K562 (cell line): ENCODE measurements at regions not wholly inside any gene's neighbourhood (a gene's known extent, or its start where the extent isn't known, plus 50 kb on each side); places are given as distances from the start of the nearest gene placed in this dataset.

Source experiments
- ATAC-seq: fragments of 200-7000 bp; cut with Tn5 transposase; 3 replicates; pipeline ENCODE4 v1.9.1; 2020; ENCODE audit warnings: moderate library complexity
- BruUV-seq: library from RNA; stranded (reverse); fragments of 400-500 nt; replicated peaks from 2 replicates; lab custom pipeline; 2021; lab: Mats Ljungman, UMichigan
- CTCF ChIA-PET: fragments of 300-600 bp; formaldehyde crosslinking; extraction: SDS; loops from one replicate; lab custom pipeline; 2021; ENCODE audit warnings: low intra/inter-chr PET ratio; lab: Yijun Ruan, JAX
- POLR2A ChIA-PET: fragments of 300-600, 350-650 bp; sonication (Branson Sonifier 250); formaldehyde crosslinking; extraction: SDS; loops from one replicate; lab custom pipeline; 2021; ENCODE audit warnings: antibody characterized with exemption, inconsistent platforms; lab: Yijun Ruan, JAX
- DNase-seq, 4 experiments: peaks; one replicate each; pipeline versions ENCODE4 v3.0.0 to v3.0.0-alpha.2; 2011 to 2018; ENCODE audit warnings: low spot score in 3 of 4, mixed read lengths in 3 of 4; ENCODE audit errors: extremely low read depth in 1 of 4
- FAIRE-seq: peaks from 2 replicates; lab custom pipeline; 2011; peaks lifted over from hg19 to GRCh38; lab: Jason Lieb, UNC
- H2AFZ ChIP-seq: 2 replicates; pipeline ENCODE4 v1.6.0; 2011; ENCODE audit warnings: low read depth, low read length, control low read depth, inconsistent platforms
- H3K27ac ChIP-seq: fragments of 200-600 bp; 3 replicates; pipeline ENCODE4 v1.8.0; 2011; ENCODE audit warnings: low read depth, mild to moderate bottlenecking, control low read depth, inconsistent platforms, low read length, moderate library complexity, mixed read lengths; ENCODE audit errors: extremely low read depth
- H3K27me3 ChIP-seq, 2 experiments: fragments of 300-600 bp in 1 of 2; 2 replicates in 1 of 2; 3 replicates in 1 of 2; pipeline versions ENCODE4 v1.6.0 to v1.8.0; 2011; ENCODE audit warnings: inconsistent platforms in 2 of 2, low read length in 2 of 2, mild to moderate bottlenecking in 1 of 2, mixed read lengths in 1 of 2, moderate library complexity in 1 of 2; ENCODE audit not compliant: control insufficient read depth in 2 of 2, insufficient read depth in 2 of 2
- H3K36me3 ChIP-seq: fragments of 300-600 bp; 3 replicates; pipeline ENCODE4 v1.8.0; 2011; ENCODE audit warnings: mild to moderate bottlenecking, low read length, inconsistent platforms; ENCODE audit not compliant: control insufficient read depth, insufficient read depth
- H3K4me1 ChIP-seq, 2 experiments: fragments of 200-600 bp in 1 of 2; replicated peaks in 1 of 2; 2 replicates in 1 of 2; 3 replicates in 1 of 2; pipeline versions ENCODE4 v1.5.1 to v1.8.0; 2011; ENCODE audit warnings: inconsistent platforms in 2 of 2, low read length in 2 of 2, mild to moderate bottlenecking in 1 of 2, mixed read lengths in 1 of 2, moderate library complexity in 1 of 2; ENCODE audit not compliant: control insufficient read depth in 2 of 2, insufficient read depth in 2 of 2
- H3K4me2 ChIP-seq: 2 replicates; pipeline ENCODE4 v1.6.1; 2011; ENCODE audit warnings: low read length, control low read depth, inconsistent platforms, mixed read lengths; ENCODE audit not compliant: insufficient read depth
- H3K4me3 ChIP-seq: fragments of 200-600 bp; sonication (generic), shearing (Covaris generic); 2 replicates; pipeline ENCODE4 v1.5.1; 2016; ENCODE audit warnings: control low read depth, inconsistent platforms
- H3K79me2 ChIP-seq: fragments of 200-600 bp; 3 replicates; pipeline ENCODE4 v1.8.0; 2011; ENCODE audit warnings: low read length, inconsistent platforms; ENCODE audit not compliant: control insufficient read depth, insufficient read depth
- H3K9ac ChIP-seq, 2 experiments: 2 replicates each; pipeline versions ENCODE4 v1.6.0 to v1.6.1; 2011; ENCODE audit warnings: low read depth in 2 of 2, low read length in 2 of 2, control low read depth in 1 of 2, inconsistent platforms in 1 of 2, mild to moderate bottlenecking in 1 of 2, mixed read lengths in 1 of 2; ENCODE audit not compliant: insufficient read depth in 1 of 2
- H3K9me1 ChIP-seq: one replicate; pipeline ENCODE4 v1.6.0; 2011; ENCODE audit warnings: inconsistent platforms, mild to moderate bottlenecking, low read length, moderate library complexity; ENCODE audit not compliant: control insufficient read depth, insufficient read depth
- H3K9me3 ChIP-seq: replicated peaks from 2 replicates; pipeline ENCODE4 v1.5.1; 2011; ENCODE audit warnings: low read depth, low read length, inconsistent platforms; ENCODE audit not compliant: control insufficient read depth, insufficient read depth
- H4K20me1 ChIP-seq: replicated peaks from 2 replicates; pipeline ENCODE4 v1.6.1; 2011; ENCODE audit warnings: low read length, inconsistent platforms, mixed read lengths; ENCODE audit not compliant: control insufficient read depth, insufficient read depth
- CTCF ChIP-seq, 3 experiments: IDR thresholded peaks in 2 of 3; conservative IDR thresholded peaks in 1 of 3; 2 replicates each; pipeline ENCODE4 v1.5.1; 2011 to 2012; ENCODE audit warnings: low read length in 3 of 3, mild to moderate bottlenecking in 3 of 3, control low read depth in 2 of 3, improper control_type of control experiment in 1 of 3, inconsistent platforms in 1 of 3, low read depth in 1 of 3, mixed read lengths in 1 of 3, moderate library complexity in 1 of 3; ENCODE audit not compliant: insufficient read depth in 2 of 3
- HNRNPK ChIP-seq: fragments of 200-400 bp; formaldehyde crosslinking; IDR thresholded peaks from one replicate; pipeline ENCODE4 v1.6.1; 2018; ENCODE audit warnings: mild to moderate bottlenecking, low read depth, low read length; ENCODE audit not compliant: poor library complexity, severe bottlenecking
- IFI16 ChIP-seq: fragments of 250-450 bp; sonication (Bioruptor Pico); IDR thresholded peaks from 2 replicates; pipeline ENCODE4 v2.1.2; 2022; ENCODE audit warnings: mild to moderate bottlenecking, inconsistent platforms
- NRF1 ChIP-seq, 2 experiments: fragments of 450-650 bp; IDR thresholded peaks in 1 of 2; conservative IDR thresholded peaks in 1 of 2; 2 replicates each; pipeline ENCODE4 v1.6.1; 2014; ENCODE audit warnings: mild to moderate bottlenecking in 2 of 2
- RAD21 ChIP-seq, 2 experiments: fragments of 250-450 bp in 1 of 2; fragments of 450-650 bp in 1 of 2; sonication (Bioruptor Pico) in 1 of 2; formaldehyde crosslinking in 1 of 2; IDR thresholded peaks in 1 of 2; conservative IDR thresholded peaks in 1 of 2; 2 replicates each; pipeline versions ENCODE4 v1.4.0 to v1.8.0; 2020 to 2022; ENCODE audit warnings: mild to moderate bottlenecking in 2 of 2, moderate library complexity in 1 of 2
- WGBS: fragments of 100-300 bp; shearing (Covaris generic); methylation state at CpG from one replicate; pipeline ENCODE4 v1.1.6; 2016; ENCODE audit warnings: low coverage, mixed read lengths; ENCODE audit not compliant: insufficient coverage; ENCODE audit errors: missing lambda C conversion rate; 5-methylcytosine and 5-hydroxymethylcytosine counted together
- in situ Hi-C: fragments of 300-500 bp; cut with MboI; formaldehyde crosslinking; loops from 4 replicates; pipeline ENCODE4 v1.15.0; 2018; ENCODE audit warnings: inconsistent platforms, mixed read lengths
- intact Hi-C: fragments of 100-400 bp; cut with micrococcal nuclease; formaldehyde crosslinking; loops from 2 replicates; pipeline ENCODE4 v1.14.2; 2022

DNA sequence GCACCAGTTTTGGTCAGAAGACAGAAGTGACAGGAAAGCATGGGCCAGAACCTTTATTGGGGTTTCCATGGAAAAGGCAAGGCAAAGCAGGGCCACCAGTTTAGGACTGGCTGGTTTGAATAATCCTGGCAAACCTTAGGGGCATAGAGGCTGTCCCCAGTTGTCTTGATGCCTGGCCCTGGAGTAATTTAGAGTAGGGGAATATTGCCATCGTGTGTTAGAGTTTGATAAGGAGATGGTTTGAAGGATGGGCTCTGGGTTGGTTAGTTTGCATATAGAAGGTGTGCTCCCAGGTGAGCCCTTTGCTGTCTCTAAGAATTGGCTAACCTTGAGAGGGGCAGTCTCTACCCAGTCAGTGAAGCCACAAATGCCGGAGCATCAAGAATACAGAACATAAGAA is 79.6 kb downstream of the ZNF777 start:
- ATAC-seq (peak; percentile 67), DNase-seq (no peak), FAIRE-seq (no peak)
- Histone ChIP-seq H3K36me3 (no peaks in the 10 kb centered on the region), H3K9ac (no peak overlapping the region), H3K27me3 (peaks cover 22 to 25% of the 10 kb centered on the region in 2 experiments; a peak in 4 of 5 replicates), H3K9me3 (peaks cover 4% of the 10 kb centered on the region; the same call in 1 of the 2 replicates), H3K79me2 (no peaks in the 10 kb centered on the region), H4K20me1 (no peaks in the 10 kb centered on the region), H3K9me1 (no peaks in the 10 kb centered on the region), H3K4me1 (no peaks in the 10 kb centered on the region), H2AFZ (no peak overlapping the region), H3K27ac (no peak overlapping the region), H3K4me3 (no peak overlapping the region), H3K4me2 (no peak overlapping the region)
- TF ChIP-seq HNRNPK (no peak), IFI16 (CRISPR knock-in tag) (no peak), RAD21 (CRISPR knock-in tag; conservative IDR thresholded peaks at IDR 0.05 in 1 of 2, IDR thresholded peaks at IDR 0.05 in 1 of 2) (peak in 1 of 2 experiments; percentile 21; a peak in 1 of 4 replicates), CTCF (IDR thresholded peaks at IDR 0.05 in 2 of 3, conservative IDR thresholded peaks at IDR 0.05 in 1 of 3; ENCODE audit: insufficient read depth in 2 of 3, low read depth in 1 of 3, low read length in 3 of 3) (peak in 1 of 3 experiments; percentile 25; a peak in 2 of 6 replicates), NRF1 (conservative IDR thresholded peaks at IDR 0.05 in 1 of 2, IDR thresholded peaks at IDR 0.05 in 1 of 2) (no peak)
- 0% methylated on average over 2 of the region's 2 CpGs for WGBS
- in situ Hi-C loops (no loop called here), intact Hi-C loops (no loop called here)
- no TSS peak for BruUV-seq
- ChIA-PET POLR2A (interaction anchor here (0.5 kb wide), 1 partner anchor 15 kb away, joined by 3 read pairs; no protein-coding TSS in a partner anchor), CTCF (no interaction called here)
